Spinal cord (tissue), 9 donors: ENCODE measurements at regions not wholly inside any gene's neighbourhood (a gene's known extent, or its start where the extent isn't known, plus 50 kb on each side); places are given as distances from the start of the nearest gene placed in this dataset.
A peak's percentile ranks its signal among the peaks of the same experiment; 100 is the strongest.

Source experiments
- DNase-seq, 6 donors: peaks; one replicate each; pipeline versions ENCODE4 v3.0.0 to v3.0.0-alpha.2; 2013 to 2015; ENCODE audit warnings: low spot score in 6 of 6, low read depth in 4 of 6
- H3K27ac ChIP-seq: one replicate; pipeline ENCODE4 v1.5.1; 2013; ENCODE audit warnings: low read depth, low read length, control low read depth
- H3K27me3 ChIP-seq: one replicate; pipeline ENCODE4 v1.6.1; 2013; ENCODE audit warnings: low read length; ENCODE audit not compliant: control insufficient read depth, insufficient read depth
- H3K36me3 ChIP-seq: one replicate; pipeline ENCODE4 v1.6.1; 2013; ENCODE audit warnings: low read length; ENCODE audit not compliant: control insufficient read depth, insufficient read depth
- H3K4me1 ChIP-seq: one replicate; pipeline ENCODE4 v1.6.1; 2013; ENCODE audit warnings: low read length; ENCODE audit not compliant: control insufficient read depth, insufficient read depth
- H3K4me3 ChIP-seq: one replicate; pipeline ENCODE4 v1.5.1; 2013; ENCODE audit warnings: low read depth, low read length, control low read depth
- H3K9me3 ChIP-seq: one replicate; pipeline ENCODE4 v1.6.1; 2013; ENCODE audit warnings: low read length; ENCODE audit not compliant: control insufficient read depth, insufficient read depth
- WGBS: methylation state at CpG from one replicate; pipeline ENCODE4 v1.1.5; 2013; ENCODE audit warnings: missing lambda C conversion rate; ENCODE audit not compliant: insufficient coverage; 5-methylcytosine and 5-hydroxymethylcytosine counted together
- donor health status: healthy.

DNA sequence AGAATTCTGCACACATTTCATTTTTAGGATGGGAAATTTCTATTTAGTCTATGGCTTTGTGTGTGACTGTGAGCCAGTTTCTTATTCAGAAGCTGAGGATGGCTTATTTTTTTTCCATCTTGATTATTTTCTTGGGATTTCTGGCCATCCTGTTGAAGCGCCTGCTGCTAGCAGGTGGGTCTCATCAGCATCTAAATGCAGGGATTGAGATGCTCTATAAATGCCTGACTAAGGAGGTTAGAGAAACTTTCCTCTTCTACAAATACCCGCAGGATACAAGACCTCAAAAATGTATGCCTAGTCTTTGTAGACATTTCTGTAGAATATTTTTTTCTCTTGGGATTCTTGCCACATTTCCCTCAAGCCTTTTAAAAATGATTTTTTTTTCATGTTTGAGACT is 138.0 kb upstream of the CCN2 start:
- H3K27ac ChIP-seq, result no peak overlapping the region
- DNase-seq, result no peak
- H3K9me3 ChIP-seq, result no peaks in the 10 kb centered on the region
- no peaks in the 10 kb centered on the region for H3K36me3 ChIP-seq
- no peaks in the 10 kb centered on the region for H3K4me1 ChIP-seq
- no peaks in the 10 kb centered on the region for H3K27me3 ChIP-seq
- H3K4me3 ChIP-seq, result no peak overlapping the region
- no CpG with 5 or more reads among the region's 2 CpGs for WGBS

DNA sequence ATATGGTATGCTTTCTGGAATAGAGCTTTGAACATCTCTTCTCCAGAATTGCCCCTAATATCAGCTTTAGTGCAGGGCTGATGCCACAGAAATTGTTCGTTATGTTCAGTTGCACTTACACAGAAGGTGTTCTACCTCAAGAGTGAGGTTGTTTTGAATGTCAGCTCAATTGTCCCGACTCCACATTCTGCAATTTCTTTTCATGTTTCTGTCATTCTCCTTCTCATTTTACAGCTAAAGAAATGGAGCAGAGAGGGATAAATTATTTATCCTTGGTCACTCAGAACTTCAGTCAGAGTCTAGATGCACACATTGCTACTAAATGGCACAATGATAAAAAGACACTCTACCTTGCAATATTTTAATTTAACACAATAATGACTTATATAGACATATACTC is 137.0 kb upstream of the CCN2 start:
- Histone ChIP-seq H3K27ac (no peak overlapping the region), H3K27me3 (no peaks in the 10 kb centered on the region)
- DNase-seq, result no peak

DNA sequence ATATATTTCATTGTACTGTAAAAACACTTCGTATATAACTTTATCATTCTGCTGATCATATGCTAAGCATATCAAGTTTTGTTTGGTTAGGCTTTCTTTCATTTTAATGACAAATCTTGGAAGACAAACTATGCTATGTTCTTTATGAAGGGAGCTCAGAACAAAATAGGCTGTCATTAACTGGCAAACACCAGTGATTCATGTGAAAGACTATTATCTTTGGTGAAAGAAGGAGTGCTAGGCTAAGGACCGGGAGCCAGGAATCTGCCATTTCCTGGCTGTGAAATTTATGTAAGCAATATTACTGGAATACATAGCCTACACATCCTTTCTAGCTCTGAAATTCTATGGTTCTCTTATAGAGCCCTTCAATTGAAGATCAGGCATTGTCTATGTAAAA is 136.2 kb upstream of the CCN2 start:
- no CpG with 5 or more reads among the region's 2 CpGs for WGBS
- Histone ChIP-seq H3K4me1 (no peaks in the 10 kb centered on the region), H3K27me3 (no peaks in the 10 kb centered on the region), H3K9me3 (no peaks in the 10 kb centered on the region), H3K36me3 (no peaks in the 10 kb centered on the region), H3K27ac (no peak overlapping the region), H3K4me3 (no peak overlapping the region)
- peak in 2 of 6 donors; percentile 34 to 36 for DNase-seq

More for the DNA sequence above, 137.0 kb upstream of the CCN2 start:
- no peaks in the 10 kb centered on the region for H3K4me1 ChIP-seq
- H3K9me3 ChIP-seq, result no peaks in the 10 kb centered on the region
- no CpG with 5 or more reads among the region's 2 CpGs for WGBS
- H3K36me3 ChIP-seq, result no peaks in the 10 kb centered on the region
- no peak overlapping the region for H3K4me3 ChIP-seq

DNA sequence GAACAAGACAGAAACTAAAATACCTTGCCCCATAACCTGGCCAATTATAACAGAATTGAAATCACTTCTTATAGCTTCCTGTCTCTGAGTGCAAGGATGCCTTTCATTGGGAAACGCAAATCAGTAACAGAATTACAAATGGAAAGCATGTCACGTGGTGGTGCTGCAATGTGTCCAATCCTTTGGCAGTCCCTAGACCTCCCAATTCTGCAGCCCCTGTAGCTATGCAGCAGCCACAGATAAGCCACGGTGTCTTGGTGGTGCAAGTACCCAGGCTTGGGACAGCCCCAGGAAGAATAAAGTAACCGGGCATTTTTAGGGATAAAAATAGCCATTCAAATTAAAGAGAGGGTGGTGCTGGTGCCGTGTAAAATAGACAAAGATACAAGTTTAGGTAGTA is 134.6 kb upstream of the CCN2 start:
- H3K9me3 ChIP-seq, result no peaks in the 10 kb centered on the region
- peak overlapping the region; percentile 41 for H3K27ac ChIP-seq
- WGBS, result 78% methylated on average over 4 of the region's 5 CpGs
- H3K4me3 ChIP-seq, result no peak overlapping the region
- H3K27me3 ChIP-seq, result no peaks in the 10 kb centered on the region
- no peak for DNase-seq
- no peaks in the 10 kb centered on the region for H3K36me3 ChIP-seq
- no peaks in the 10 kb centered on the region for H3K4me1 ChIP-seq

DNA sequence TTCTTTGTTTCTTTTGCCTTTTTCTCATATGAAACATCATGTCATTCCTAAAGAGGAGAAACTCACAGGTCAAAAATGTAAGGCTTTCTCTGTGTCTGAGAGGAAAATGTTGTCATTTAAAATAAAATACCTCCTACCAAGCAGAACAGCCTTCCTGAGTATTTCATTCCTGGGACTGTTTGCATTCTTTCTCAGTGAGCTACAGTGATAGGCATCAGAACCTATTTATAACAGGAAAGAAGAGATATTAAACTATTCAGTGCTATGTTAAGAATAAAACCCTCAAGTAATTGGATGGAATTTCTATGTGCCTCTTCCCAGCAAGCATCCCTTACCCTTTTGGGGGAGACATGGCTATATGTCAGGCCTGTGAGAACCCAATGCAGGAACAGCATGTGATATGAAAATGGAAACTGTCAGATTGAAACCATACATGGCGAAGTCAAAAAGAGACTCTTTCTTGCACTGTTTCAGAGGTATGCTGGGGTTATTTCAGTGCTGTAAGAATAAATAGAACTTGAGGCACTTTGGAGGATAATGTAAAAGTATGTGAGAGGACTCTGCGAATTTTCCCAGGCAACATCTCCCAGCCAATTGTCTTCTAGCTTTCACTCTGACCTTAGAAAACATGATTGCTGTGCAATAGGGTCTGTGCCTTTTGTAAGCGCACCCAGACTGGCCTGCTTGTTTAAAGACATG is 133.8 kb upstream of the CCN2 start:
- Histone ChIP-seq H3K36me3 (no peaks in the 10 kb centered on the region), H3K4me3 (no peak overlapping the region), H3K27ac (peak overlapping the region; percentile 41), H3K27me3 (no peaks in the 10 kb centered on the region), H3K4me1 (no peaks in the 10 kb centered on the region), H3K9me3 (no peaks in the 10 kb centered on the region)
- peak in 1 of 6 donors; percentile 15 for DNase-seq
- WGBS, result 89% methylated on average over 2 of the region's 3 CpGs

DNA sequence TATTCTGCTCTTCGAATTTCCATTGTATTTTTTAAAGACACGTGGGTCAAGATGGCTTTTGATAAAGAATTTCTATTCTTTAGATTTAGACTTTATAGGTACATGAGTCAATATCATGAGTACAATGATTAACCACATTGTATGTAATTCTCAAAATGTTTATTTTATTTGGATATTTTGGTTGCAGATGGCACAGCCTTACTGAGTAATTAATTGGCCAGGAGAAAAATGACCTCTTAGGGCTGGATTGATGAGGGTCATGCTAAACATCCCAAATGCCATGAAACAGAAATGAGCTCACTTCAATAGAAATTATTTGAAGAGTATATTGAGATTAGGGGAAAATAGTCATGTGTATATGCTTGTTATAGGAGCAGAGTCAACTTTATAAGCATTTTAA is 131.2 kb upstream of the CCN2 start:
- Histone ChIP-seq H3K36me3 (no peaks in the 10 kb centered on the region), H3K27ac (no peak overlapping the region), H3K4me3 (no peak overlapping the region), H3K9me3 (no peaks in the 10 kb centered on the region), H3K4me1 (no peaks in the 10 kb centered on the region), H3K27me3 (no peaks in the 10 kb centered on the region)
- no CpG with 5 or more reads among the region's 2 CpGs for WGBS
- DNase-seq, result no peak

DNA sequence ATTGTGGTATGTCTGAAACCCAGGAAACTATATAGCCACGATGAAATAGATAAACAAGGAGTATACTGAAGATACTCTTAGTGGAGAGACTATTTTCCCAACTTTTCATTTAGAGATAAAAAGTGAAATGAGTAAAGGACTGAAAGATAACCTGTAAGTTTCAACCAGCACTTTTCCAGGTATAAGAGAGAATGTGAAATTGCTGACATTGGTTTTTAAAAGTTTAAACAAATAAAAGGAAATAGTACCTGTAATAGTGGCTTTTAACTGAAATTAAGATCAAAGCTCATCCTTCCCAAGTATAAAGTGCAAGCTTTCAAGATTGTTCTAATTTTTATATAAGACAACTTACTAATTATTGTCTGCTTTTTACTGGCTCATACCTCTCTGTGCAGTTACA is 130.2 kb upstream of the CCN2 start:
- no peak overlapping the region for H3K4me3 ChIP-seq
- no peaks in the 10 kb centered on the region for H3K27me3 ChIP-seq
- DNase-seq, result no peak
- H3K4me1 ChIP-seq, result no peaks in the 10 kb centered on the region
- no peaks in the 10 kb centered on the region for H3K9me3 ChIP-seq
- H3K36me3 ChIP-seq, result no peaks in the 10 kb centered on the region
- WGBS, result no CpG with 5 or more reads among the region's 1 CpG
- no peak overlapping the region for H3K27ac ChIP-seq

DNA sequence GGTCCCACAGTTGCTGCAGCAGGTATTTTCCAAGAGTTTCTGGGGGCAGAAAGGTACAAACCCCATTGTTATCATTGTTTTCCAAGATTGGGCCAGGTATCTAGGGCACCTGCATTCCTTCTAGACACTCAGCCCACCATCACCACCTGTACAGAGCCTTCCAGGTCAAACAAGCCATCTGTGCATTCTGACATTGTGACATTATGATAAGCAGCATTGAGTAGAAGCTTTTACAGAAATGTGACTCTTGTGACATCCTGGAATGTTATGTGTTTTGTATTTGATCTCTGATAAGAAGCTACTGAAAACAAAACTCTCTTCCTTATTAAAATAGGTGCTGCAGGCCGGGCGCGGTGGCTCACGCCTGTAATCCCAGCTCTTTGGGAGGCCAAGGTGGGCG is 128.1 kb upstream of the CCN2 start:
- H3K9me3 ChIP-seq, result no peaks in the 10 kb centered on the region
- no peak for DNase-seq
- 97% methylated on average over 5 of the region's 5 CpGs for WGBS
- H3K27me3 ChIP-seq, result no peaks in the 10 kb centered on the region
- H3K4me1 ChIP-seq, result no peaks in the 10 kb centered on the region
- H3K4me3 ChIP-seq, result no peak overlapping the region
- H3K27ac ChIP-seq, result no peak overlapping the region
- H3K36me3 ChIP-seq, result no peaks in the 10 kb centered on the region

DNA sequence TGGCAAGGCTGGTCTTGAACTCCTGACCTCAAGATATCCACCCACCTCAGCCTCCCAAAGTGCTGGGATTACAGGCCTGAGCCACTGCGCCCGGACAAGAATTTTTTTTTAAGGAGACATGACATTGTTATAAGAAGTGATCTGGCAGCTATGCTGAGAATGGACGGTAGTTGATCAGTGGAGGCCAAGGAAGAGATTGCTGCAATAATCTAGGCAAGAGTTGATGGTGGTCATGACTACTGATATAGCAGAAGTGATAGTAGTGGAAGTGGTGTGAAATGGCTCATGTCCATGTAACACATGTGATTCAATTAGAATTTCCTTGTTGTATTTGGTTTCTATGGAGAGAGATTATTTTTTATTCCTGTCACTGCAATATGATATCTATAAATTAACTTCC is 125.3 kb upstream of the CCN2 start:
- 61% methylated on average over 3 of the region's 3 CpGs for WGBS
- no peaks in the 10 kb centered on the region for H3K27me3 ChIP-seq
- no peaks in the 10 kb centered on the region for H3K9me3 ChIP-seq

DNA sequence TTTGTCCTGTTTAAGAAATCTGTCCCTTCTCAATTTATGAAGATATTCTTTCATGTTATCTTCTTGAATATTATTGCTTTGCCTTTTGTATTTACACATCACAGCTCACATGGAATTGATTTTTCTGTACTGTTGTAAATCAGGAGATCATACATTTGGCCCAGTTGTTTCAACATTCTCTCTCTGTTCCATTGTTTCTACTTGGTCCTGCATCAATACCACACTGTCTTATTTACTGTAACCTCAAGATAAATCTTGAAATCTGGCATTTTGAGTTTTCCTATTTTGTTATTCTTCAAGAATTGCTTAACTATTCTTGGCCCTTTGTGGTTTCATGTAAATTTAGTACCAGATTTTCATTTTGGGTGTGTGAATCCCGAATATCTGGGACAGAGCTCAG is 121.7 kb upstream of the CCN2 start:
- no peak overlapping the region for H3K27ac ChIP-seq
- DNase-seq, result no peak
- no peaks in the 10 kb centered on the region for H3K36me3 ChIP-seq
- 67% methylated on average over 1 of the region's 1 CpG for WGBS
- H3K4me3 ChIP-seq, result no peak overlapping the region
- H3K9me3 ChIP-seq, result no peaks in the 10 kb centered on the region
- no peaks in the 10 kb centered on the region for H3K4me1 ChIP-seq
- no peaks in the 10 kb centered on the region for H3K27me3 ChIP-seq

More for the DNA sequence above, 125.3 kb upstream of the CCN2 start:
- H3K4me1 ChIP-seq, result no peaks in the 10 kb centered on the region
- no peak overlapping the region for H3K27ac ChIP-seq
- no peak overlapping the region for H3K4me3 ChIP-seq
- no peaks in the 10 kb centered on the region for H3K36me3 ChIP-seq
- no peak for DNase-seq
